ENCODE measurements at regions not wholly inside any gene's neighbourhood (a gene's known extent, or its start where the extent isn't known, plus 50 kb on each side); places are given as distances from the start of the nearest gene placed in this dataset.
"Not testable (repeated sequence)": the region's sequence is repeated elsewhere in the genome, so short reads cannot be mapped to it uniquely, and the experiment has no call there.

GRCh38 chr6:140790109-140790508, 1342.6 kb upstream of the GJE1 start:
- H3K36me3 Mint-ChIP-seq = no peaks in the 10 kb centered on the region
- H3K79me2 ChIP-seq (ENCODE audit: low read depth) = no peaks in the 10 kb centered on the region
- H3K9ac ChIP-seq = no peak overlapping the region
- TF ChIP-seq EZH2 (IDR thresholded peaks at IDR 0.05) (no peak), EZH2phosphoT487 (IDR thresholded peaks at IDR 0.05) (no peak)
- TF ChIP-seq, protein P1, sequence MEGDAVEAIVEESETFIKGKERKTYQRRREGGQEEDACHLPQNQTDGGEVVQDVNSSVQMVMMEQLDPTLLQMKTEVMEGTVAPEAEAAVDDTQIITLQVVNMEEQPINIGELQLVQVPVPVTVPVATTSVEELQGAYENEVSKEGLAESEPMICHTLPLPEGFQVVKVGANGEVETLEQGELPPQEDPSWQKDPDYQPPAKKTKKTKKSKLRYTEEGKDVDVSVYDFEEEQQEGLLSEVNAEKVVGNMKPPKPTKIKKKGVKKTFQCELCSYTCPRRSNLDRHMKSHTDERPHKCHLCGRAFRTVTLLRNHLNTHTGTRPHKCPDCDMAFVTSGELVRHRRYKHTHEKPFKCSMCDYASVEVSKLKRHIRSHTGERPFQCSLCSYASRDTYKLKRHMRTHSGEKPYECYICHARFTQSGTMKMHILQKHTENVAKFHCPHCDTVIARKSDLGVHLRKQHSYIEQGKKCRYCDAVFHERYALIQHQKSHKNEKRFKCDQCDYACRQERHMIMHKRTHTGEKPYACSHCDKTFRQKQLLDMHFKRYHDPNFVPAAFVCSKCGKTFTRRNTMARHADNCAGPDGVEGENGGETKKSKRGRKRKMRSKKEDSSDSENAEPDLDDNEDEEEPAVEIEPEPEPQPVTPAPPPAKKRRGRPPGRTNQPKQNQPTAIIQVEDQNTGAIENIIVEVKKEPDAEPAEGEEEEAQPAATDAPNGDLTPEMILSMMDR (IDR thresholded peaks at IDR 0.05) = no peak
- no peaks in the 10 kb centered on the region for H3F3A ChIP-seq (ENCODE audit: low read depth)
- H3K4me3 Mint-ChIP-seq = no peak overlapping the region
- no peak overlapping the region for H3K4me3 ChIP-seq
- H3K4me1 Mint-ChIP-seq = no peaks in the 10 kb centered on the region
- no peak overlapping the region for H3K27ac ChIP-seq
- H3K27me3 ChIP-seq = no peaks in the 10 kb centered on the region
- H3K27ac Mint-ChIP-seq = no peak overlapping the region
- DNase-seq (ENCODE audit: low spot score) = no peak
- H3K4me2 ChIP-seq = no peak overlapping the region
- H3K36me3 ChIP-seq = no peaks in the 10 kb centered on the region
- no peaks in the 10 kb centered on the region for H3K4me1 ChIP-seq
- H2AFZ ChIP-seq (replicated peaks) = no peak overlapping the region
- H3K9me3 Mint-ChIP-seq = no peaks in the 10 kb centered on the region
- H4K20me1 ChIP-seq (ENCODE audit: low read depth) = no peaks in the 10 kb centered on the region
- H3K27me3 Mint-ChIP-seq (ENCODE audit: insufficient read depth, low read depth) = no peaks in the 10 kb centered on the region
- no peaks in the 10 kb centered on the region for H3K9me3 ChIP-seq (ENCODE audit: low read depth)

GRCh38 chr6:140789466-140789865, 1343.3 kb upstream of the GJE1 start:
- no peak overlapping the region for H3K4me3 ChIP-seq
- DNase-seq (ENCODE audit: low spot score) = no peak
- H3F3A ChIP-seq (ENCODE audit: low read depth) = no peaks in the 10 kb centered on the region
- Mint-ChIP-seq H3K4me3 (no peak overlapping the region), H3K27ac (no peak overlapping the region), H3K27me3 (ENCODE audit: insufficient read depth, low read depth) (no peaks in the 10 kb centered on the region), H3K4me1 (no peaks in the 10 kb centered on the region), H3K36me3 (no peaks in the 10 kb centered on the region), H3K9me3 (no peaks in the 10 kb centered on the region)
- H3K79me2 ChIP-seq (ENCODE audit: low read depth) = no peaks in the 10 kb centered on the region
- no peak overlapping the region for H3K9ac ChIP-seq
- H3K27ac ChIP-seq = no peak overlapping the region
- no peaks in the 10 kb centered on the region for H3K36me3 ChIP-seq
- no peaks in the 10 kb centered on the region for H3K4me1 ChIP-seq
- no peak overlapping the region for H3K4me2 ChIP-seq
- H3K27me3 ChIP-seq = no peaks in the 10 kb centered on the region
- TF ChIP-seq, protein P1 (IDR thresholded peaks at IDR 0.05) = no peak
- TF ChIP-seq EZH2phosphoT487 (IDR thresholded peaks at IDR 0.05) (no peak), EZH2 (IDR thresholded peaks at IDR 0.05) (no peak)
- H3K9me3 ChIP-seq (ENCODE audit: low read depth) = no peaks in the 10 kb centered on the region
- no peak overlapping the region for H2AFZ ChIP-seq (replicated peaks)
- no peaks in the 10 kb centered on the region for H4K20me1 ChIP-seq (ENCODE audit: low read depth)

DNA sequence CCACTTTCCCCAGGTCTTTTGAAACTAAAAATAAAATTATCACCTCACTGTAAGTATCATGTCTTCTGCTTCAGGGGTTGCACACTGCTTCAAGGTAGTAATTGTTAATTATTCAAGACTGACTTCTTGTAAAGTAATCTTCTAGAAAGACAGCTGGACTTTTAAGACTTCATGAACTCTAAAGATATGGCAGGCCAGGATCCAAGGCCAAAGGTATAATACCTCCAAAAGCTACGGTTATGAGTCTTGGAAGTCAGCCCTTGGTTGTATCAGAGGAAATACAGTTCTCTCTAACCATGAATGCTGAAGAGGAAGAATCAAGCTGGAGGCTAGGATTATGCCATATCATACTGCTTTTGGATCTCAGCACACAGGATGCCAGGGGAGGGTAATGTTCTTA, 1346.8 kb upstream of the GJE1 start:
- H3K36me3 ChIP-seq = no peaks in the 10 kb centered on the region
- no peak overlapping the region for H3K4me3 ChIP-seq
- H3K27me3 ChIP-seq = no peaks in the 10 kb centered on the region
- no peaks in the 10 kb centered on the region for H4K20me1 ChIP-seq (ENCODE audit: low read depth)
- no peaks in the 10 kb centered on the region for H3K27me3 Mint-ChIP-seq (ENCODE audit: insufficient read depth, low read depth)
- H3K79me2 ChIP-seq (ENCODE audit: low read depth) = no peaks in the 10 kb centered on the region
- no peak overlapping the region for H3K4me3 Mint-ChIP-seq
- H3K9ac ChIP-seq = no peak overlapping the region
- H3K9me3 Mint-ChIP-seq = no peaks in the 10 kb centered on the region
- TF ChIP-seq EZH2 (IDR thresholded peaks at IDR 0.05) = no peak
- TF ChIP-seq, protein P1 (IDR thresholded peaks at IDR 0.05) = no peak
- TF ChIP-seq EZH2phosphoT487 (IDR thresholded peaks at IDR 0.05) = no peak
- no peak overlapping the region for H3K27ac Mint-ChIP-seq
- H3F3A ChIP-seq (ENCODE audit: low read depth) = no peaks in the 10 kb centered on the region
- no peak for DNase-seq (ENCODE audit: low spot score)
- H3K36me3 Mint-ChIP-seq = no peaks in the 10 kb centered on the region
- H3K27ac ChIP-seq = no peak overlapping the region
- no peaks in the 10 kb centered on the region for H3K4me1 ChIP-seq
- no peaks in the 10 kb centered on the region for H3K9me3 ChIP-seq (ENCODE audit: low read depth)
- H2AFZ ChIP-seq (replicated peaks) = no peak overlapping the region
- no peak overlapping the region for H3K4me2 ChIP-seq
- no peaks in the 10 kb centered on the region for H3K4me1 Mint-ChIP-seq

- no peak overlapping the region for H3K9ac ChIP-seq
- no peak overlapping the region for H3K27ac ChIP-seq
- no peak overlapping the region for H3K4me3 ChIP-seq
- H3K27me3 Mint-ChIP-seq (ENCODE audit: insufficient read depth, low read depth) = no peaks in the 10 kb centered on the region
- H3K36me3 Mint-ChIP-seq = no peaks in the 10 kb centered on the region
- H3K4me3 Mint-ChIP-seq = no peak overlapping the region
- DNase-seq (ENCODE audit: low spot score) = no peak
- no peaks in the 10 kb centered on the region for H4K20me1 ChIP-seq (ENCODE audit: low read depth)
- no peaks in the 10 kb centered on the region for H3K27me3 ChIP-seq
- no peaks in the 10 kb centered on the region for H3F3A ChIP-seq (ENCODE audit: low read depth)
- no peak overlapping the region for H2AFZ ChIP-seq (replicated peaks)
- H3K4me2 ChIP-seq = no peak overlapping the region
- TF ChIP-seq EZH2 (IDR thresholded peaks at IDR 0.05) (no peak), EZH2phosphoT487 (IDR thresholded peaks at IDR 0.05) (no peak)
- TF ChIP-seq, protein P1 (IDR thresholded peaks at IDR 0.05) = no peak
- no peaks in the 10 kb centered on the region for H3K36me3 ChIP-seq
- no peaks in the 10 kb centered on the region for H3K79me2 ChIP-seq (ENCODE audit: low read depth)
- no peaks in the 10 kb centered on the region for H3K4me1 ChIP-seq
- no peaks in the 10 kb centered on the region for H3K4me1 Mint-ChIP-seq
- H3K9me3 Mint-ChIP-seq = no peaks in the 10 kb centered on the region
- no peak overlapping the region for H3K27ac Mint-ChIP-seq
- no peaks in the 10 kb centered on the region for H3K9me3 ChIP-seq (ENCODE audit: low read depth)
Observed at GRCh38 chr6:140784573-140784972, 1348.2 kb upstream of the GJE1 start.

GRCh38 chr6:140783504-140783903, 1349.2 kb upstream of the GJE1 start:
- H3K4me3 ChIP-seq; H3K4me2 ChIP-seq; H4K20me1 ChIP-seq (ENCODE audit: low read depth); H2AFZ ChIP-seq (replicated peaks); H3K36me3 ChIP-seq; H3K9ac ChIP-seq; H3K27me3 ChIP-seq; H3K27me3 Mint-ChIP-seq (ENCODE audit: insufficient read depth, low read depth); H3K9me3 Mint-ChIP-seq; H3K9me3 ChIP-seq (ENCODE audit: low read depth); H3F3A ChIP-seq (ENCODE audit: low read depth); H3K79me2 ChIP-seq (ENCODE audit: low read depth); H3K36me3 Mint-ChIP-seq; H3K4me1 Mint-ChIP-seq; H3K27ac Mint-ChIP-seq; DNase-seq (ENCODE audit: low spot score); H3K27ac ChIP-seq; H3K4me3 Mint-ChIP-seq; H3K4me1 ChIP-seq: not testable (repeated sequence)
